ENCODE measurements at regions not wholly inside any gene's neighbourhood (a gene's known extent, or its start where the extent isn't known, plus 50 kb on each side); places are given as distances from the start of the nearest gene placed in this dataset.

DNA sequence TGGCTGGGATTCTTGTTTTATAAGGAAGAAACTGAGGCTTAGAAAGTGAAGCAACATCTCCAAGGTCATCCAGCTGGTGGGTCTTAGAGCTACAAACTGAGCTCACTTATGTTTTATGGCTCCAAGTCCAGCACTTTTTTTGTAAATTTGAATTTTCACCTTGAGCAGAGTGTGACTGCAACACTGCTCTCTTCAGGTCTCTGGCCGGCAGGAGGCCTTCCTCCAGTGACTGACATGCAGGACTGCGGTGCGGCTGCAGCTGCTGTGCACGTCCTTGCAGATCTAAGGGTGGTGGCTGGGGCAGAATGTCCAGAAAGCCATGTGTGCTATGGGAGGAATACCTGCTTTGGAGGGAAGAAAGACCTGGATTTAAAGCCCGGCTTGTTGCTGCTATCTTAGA, 284.2 kb upstream of the POU3F1 start (continued):
- TF ChIP-seq, protein P1, sequence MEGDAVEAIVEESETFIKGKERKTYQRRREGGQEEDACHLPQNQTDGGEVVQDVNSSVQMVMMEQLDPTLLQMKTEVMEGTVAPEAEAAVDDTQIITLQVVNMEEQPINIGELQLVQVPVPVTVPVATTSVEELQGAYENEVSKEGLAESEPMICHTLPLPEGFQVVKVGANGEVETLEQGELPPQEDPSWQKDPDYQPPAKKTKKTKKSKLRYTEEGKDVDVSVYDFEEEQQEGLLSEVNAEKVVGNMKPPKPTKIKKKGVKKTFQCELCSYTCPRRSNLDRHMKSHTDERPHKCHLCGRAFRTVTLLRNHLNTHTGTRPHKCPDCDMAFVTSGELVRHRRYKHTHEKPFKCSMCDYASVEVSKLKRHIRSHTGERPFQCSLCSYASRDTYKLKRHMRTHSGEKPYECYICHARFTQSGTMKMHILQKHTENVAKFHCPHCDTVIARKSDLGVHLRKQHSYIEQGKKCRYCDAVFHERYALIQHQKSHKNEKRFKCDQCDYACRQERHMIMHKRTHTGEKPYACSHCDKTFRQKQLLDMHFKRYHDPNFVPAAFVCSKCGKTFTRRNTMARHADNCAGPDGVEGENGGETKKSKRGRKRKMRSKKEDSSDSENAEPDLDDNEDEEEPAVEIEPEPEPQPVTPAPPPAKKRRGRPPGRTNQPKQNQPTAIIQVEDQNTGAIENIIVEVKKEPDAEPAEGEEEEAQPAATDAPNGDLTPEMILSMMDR (conservative IDR thresholded peaks at IDR 0.05; ENCODE audit: low read depth in 2 of 2), result no peak
- TF ChIP-seq ETS1 (IDR thresholded peaks at IDR 0.05), result no peak
- TF ChIP-seq, protein P2, sequence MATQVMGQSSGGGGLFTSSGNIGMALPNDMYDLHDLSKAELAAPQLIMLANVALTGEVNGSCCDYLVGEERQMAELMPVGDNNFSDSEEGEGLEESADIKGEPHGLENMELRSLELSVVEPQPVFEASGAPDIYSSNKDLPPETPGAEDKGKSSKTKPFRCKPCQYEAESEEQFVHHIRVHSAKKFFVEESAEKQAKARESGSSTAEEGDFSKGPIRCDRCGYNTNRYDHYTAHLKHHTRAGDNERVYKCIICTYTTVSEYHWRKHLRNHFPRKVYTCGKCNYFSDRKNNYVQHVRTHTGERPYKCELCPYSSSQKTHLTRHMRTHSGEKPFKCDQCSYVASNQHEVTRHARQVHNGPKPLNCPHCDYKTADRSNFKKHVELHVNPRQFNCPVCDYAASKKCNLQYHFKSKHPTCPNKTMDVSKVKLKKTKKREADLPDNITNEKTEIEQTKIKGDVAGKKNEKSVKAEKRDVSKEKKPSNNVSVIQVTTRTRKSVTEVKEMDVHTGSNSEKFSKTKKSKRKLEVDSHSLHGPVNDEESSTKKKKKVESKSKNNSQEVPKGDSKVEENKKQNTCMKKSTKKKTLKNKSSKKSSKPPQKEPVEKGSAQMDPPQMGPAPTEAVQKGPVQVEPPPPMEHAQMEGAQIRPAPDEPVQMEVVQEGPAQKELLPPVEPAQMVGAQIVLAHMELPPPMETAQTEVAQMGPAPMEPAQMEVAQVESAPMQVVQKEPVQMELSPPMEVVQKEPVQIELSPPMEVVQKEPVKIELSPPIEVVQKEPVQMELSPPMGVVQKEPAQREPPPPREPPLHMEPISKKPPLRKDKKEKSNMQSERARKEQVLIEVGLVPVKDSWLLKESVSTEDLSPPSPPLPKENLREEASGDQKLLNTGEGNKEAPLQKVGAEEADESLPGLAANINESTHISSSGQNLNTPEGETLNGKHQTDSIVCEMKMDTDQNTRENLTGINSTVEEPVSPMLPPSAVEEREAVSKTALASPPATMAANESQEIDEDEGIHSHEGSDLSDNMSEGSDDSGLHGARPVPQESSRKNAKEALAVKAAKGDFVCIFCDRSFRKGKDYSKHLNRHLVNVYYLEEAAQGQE (IDR thresholded peaks at IDR 0.05; ENCODE audit: unreplicated experiment), result no peak

DNA sequence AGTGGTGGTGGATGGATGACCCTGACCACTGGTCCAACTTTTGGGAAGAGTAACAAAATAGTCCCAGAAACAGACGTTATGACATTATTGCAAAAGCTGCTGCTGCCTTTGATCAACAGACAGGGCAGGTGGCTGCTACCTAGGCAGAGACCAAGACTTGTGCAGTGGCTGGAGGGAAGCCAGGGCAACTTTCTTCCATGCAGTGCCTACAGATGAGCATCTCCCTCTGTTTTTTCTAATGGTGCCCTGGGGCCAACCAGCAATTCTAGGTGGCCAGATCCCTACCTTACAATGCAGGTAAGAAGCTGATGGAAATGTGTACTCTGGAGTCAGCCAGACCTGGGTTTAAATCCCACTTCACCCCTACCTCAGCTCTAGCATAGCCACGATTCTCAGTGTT, 283.1 kb upstream of the POU3F1 start:
- H3K4me3 Mint-ChIP-seq, result no peak overlapping the region
- no peak overlapping the region for H3K4me3 ChIP-seq
- no peaks in the 10 kb centered on the region for H3K79me2 ChIP-seq (replicated peaks; ENCODE audit: insufficient read depth)
- H3F3A ChIP-seq (replicated peaks; ENCODE audit: low read depth), result no peaks in the 10 kb centered on the region
- H2AFZ ChIP-seq, result no peak overlapping the region
- H3K27me3 ChIP-seq (ENCODE audit: insufficient read depth), result no peaks in the 10 kb centered on the region
- no peaks in the 10 kb centered on the region for H4K20me1 ChIP-seq (replicated peaks; ENCODE audit: insufficient read depth)
- peaks cover 5% of the 10 kb centered on the region; the same call in 1 of the 3 replicates for H3K4me1 Mint-ChIP-seq
- H3K27ac Mint-ChIP-seq, result no peak overlapping the region
- no peak overlapping the region for H3K27ac ChIP-seq (ENCODE audit: low read depth)
- H3K9me2 ChIP-seq (ENCODE audit: insufficient read depth), result peaks cover 22% of the 10 kb centered on the region; the same call in 1 of the 2 replicates
- no peak overlapping the region for H3K4me2 ChIP-seq
- H3K36me3 Mint-ChIP-seq (ENCODE audit: low read depth), result peaks cover 2% of the 10 kb centered on the region; the same call in 1 of the 3 replicates
- H3K9me3 Mint-ChIP-seq, result no peaks in the 10 kb centered on the region; the same call in 2 of the 3 replicates
- H3K27me3 Mint-ChIP-seq (ENCODE audit: insufficient read depth, low read depth, poor library complexity), result peaks cover 3% of the 10 kb centered on the region
- DNase-seq (ENCODE audit: low spot score), result no peak
- no peak for ATAC-seq
- no peaks in the 10 kb centered on the region for H3K4me1 ChIP-seq (ENCODE audit: insufficient read depth)
- no peaks in the 10 kb centered on the region for H3K36me3 ChIP-seq (ENCODE audit: insufficient read depth)
- TF ChIP-seq, protein P2 (IDR thresholded peaks at IDR 0.05; ENCODE audit: unreplicated experiment), result no peak
- TF ChIP-seq, protein P1 (conservative IDR thresholded peaks at IDR 0.05; ENCODE audit: low read depth in 2 of 2), result no peak
- no peak for TF ChIP-seq ZNF114 (CRISPR knock-in tag; IDR thresholded peaks at IDR 0.05)

Measured in GM23338 (cell line).